Embryonic facial prominence (tissue), 1 donor: ENCODE measurements at regions not wholly inside any gene's neighbourhood (a gene's known extent, or its start where the extent isn't known, plus 50 kb on each side); places are given as distances from the start of the nearest gene placed in this dataset.

Experiments
- DNase-seq: peaks from one replicate; pipeline ENCODE4 v3.0.0-alpha.2; 2016; ENCODE audit errors: extremely low spot score

- no peak for DNase-seq
Measured at GRCh38 chr1:57503337-57503736, 79.5 kb upstream of the DAB1 start.

- no peak for DNase-seq
Measured at GRCh38 chr1:57500136-57500830, 76.4 kb upstream of the DAB1 start.

GRCh38 chr1:57494530-57495079 lies 70.7 kb upstream of the DAB1 start:
- no peak for DNase-seq

- no peak for DNase-seq
Measured at GRCh38 chr1:57492586-57493226, 68.8 kb upstream of the DAB1 start.

GRCh38 chr1:57489358-57490036 lies 65.6 kb upstream of the DAB1 start:
- DNase-seq, result no peak

GRCh38 chr1:57485643-57486042 lies 61.8 kb upstream of the DAB1 start:
- DNase-seq, result no peak

- no peak for DNase-seq
Measured at GRCh38 chr1:57483954-57484353, 60.1 kb upstream of the DAB1 start.

DNA sequence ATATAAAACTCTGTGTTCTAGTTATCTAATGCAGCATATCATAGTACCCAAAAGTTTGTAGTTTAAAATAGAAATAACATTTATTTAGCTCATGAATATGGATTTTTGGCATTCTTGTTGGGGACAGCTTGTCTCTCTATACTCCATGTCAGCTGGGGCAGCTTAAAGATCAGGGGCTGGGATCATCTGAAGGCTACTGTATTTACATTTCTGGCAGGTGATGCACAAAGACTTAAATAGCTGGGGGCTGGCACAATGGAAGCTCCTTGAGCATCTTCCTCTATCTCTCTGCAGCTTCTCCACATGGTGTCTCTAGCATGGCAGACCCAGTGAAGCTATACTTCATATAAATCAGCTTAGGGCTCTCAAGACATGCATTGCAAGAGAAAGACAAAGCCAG lies 55.6 kb upstream of the DAB1 start:
- DNase-seq, result no peak

- DNase-seq, result no peak
Measured at GRCh38 chr1:57475366-57475765, 51.5 kb upstream of the DAB1 start.

- no peak for DNase-seq
Measured at GRCh38 chr1:57474137-57474750, 50.4 kb upstream of the DAB1 start.
